A673 (cell line): ENCODE measurements at regions not wholly inside any gene's neighbourhood (a gene's known extent, or its start where the extent isn't known, plus 50 kb on each side); places are given as distances from the start of the nearest gene placed in this dataset.

Experiments
- CTCF ChIP-seq: fragments of 300-800, 200-600 bp; sonication (generic); conservative IDR thresholded peaks from 2 replicates; pipeline ENCODE4 v1.5.1; 2017; ENCODE audit warnings: low read depth, mild to moderate bottlenecking, antibody characterized with exemption, low read length, moderate library complexity, mixed read lengths
- EZH2 ChIP-seq: fragments of 200-600 bp; sonication (generic); IDR thresholded peaks from 2 replicates; pipeline ENCODE4 v1.6.1; 2017; ENCODE audit warnings: borderline replicate concordance, low read depth, mild to moderate bottlenecking, mixed read lengths, antibody characterized with exemption, low read length; ENCODE audit not compliant: poor library complexity, severe bottlenecking

- no peak for TF ChIP-seq CTCF
- TF ChIP-seq EZH2 = no peak
Observed at GRCh38 chr18:24923138-24923537, 428.8 kb downstream of the ZNF521 start.
